ENCODE measurements at regions not wholly inside any gene's neighbourhood (a gene's known extent, or its start where the extent isn't known, plus 50 kb on each side); places are given as distances from the start of the nearest gene placed in this dataset.

- Histone ChIP-seq H4K20me1 (ENCODE audit: insufficient read depth, low read length) (no peaks in the 10 kb centered on the region), H3K27ac (ENCODE audit: low read length) (no peak overlapping the region), H3K4me1 (ENCODE audit: low read length) (no peaks in the 10 kb centered on the region), H3K4me3 (ENCODE audit: low read length) (no peak overlapping the region), H3K36me3 (replicated peaks; ENCODE audit: low read depth, low read length) (no peaks in the 10 kb centered on the region), H2AFZ (ENCODE audit: low read depth, low read length) (no peak overlapping the region), H3K9ac (ENCODE audit: low read length) (no peak overlapping the region), H3K4me2 (ENCODE audit: low read length) (no peak overlapping the region), H3K27me3 (ENCODE audit: low read depth, low read length) (no peaks in the 10 kb centered on the region), H3K79me2 (ENCODE audit: low read length) (no peaks in the 10 kb centered on the region), H3K9me3 (ENCODE audit: insufficient read depth, low read length) (no peaks in the 10 kb centered on the region)
- TF ChIP-seq CTCF (IDR thresholded peaks at IDR 0.05; ENCODE audit: low read depth, low read length) (no peak), EZH2phosphoT487 (IDR thresholded peaks at IDR 0.05; ENCODE audit: low read depth) (no peak)
Observed at GRCh38 chr1:78759881-78760280, 110.2 kb downstream of the IFI44 start.

GRCh38 chr1:78760858-78761257 is 111.2 kb downstream of the IFI44 start:
- no peaks in the 10 kb centered on the region for H3K36me3 ChIP-seq (replicated peaks; ENCODE audit: low read depth, low read length)
- H3K79me2 ChIP-seq (ENCODE audit: low read length) = no peaks in the 10 kb centered on the region
- H3K4me3 ChIP-seq (ENCODE audit: low read length) = no peak overlapping the region
- H3K9me3 ChIP-seq (ENCODE audit: insufficient read depth, low read length) = no peaks in the 10 kb centered on the region
- no peak overlapping the region for H2AFZ ChIP-seq (ENCODE audit: low read depth, low read length)
- H3K4me2 ChIP-seq (ENCODE audit: low read length) = no peak overlapping the region
- no peak overlapping the region for H3K27ac ChIP-seq (ENCODE audit: low read length)
- no peaks in the 10 kb centered on the region for H4K20me1 ChIP-seq (ENCODE audit: insufficient read depth, low read length)
- no peaks in the 10 kb centered on the region for H3K27me3 ChIP-seq (ENCODE audit: low read depth, low read length)
- TF ChIP-seq CTCF (IDR thresholded peaks at IDR 0.05; ENCODE audit: low read depth, low read length) (no peak), EZH2phosphoT487 (IDR thresholded peaks at IDR 0.05; ENCODE audit: low read depth) (no peak)
- no peaks in the 10 kb centered on the region for H3K4me1 ChIP-seq (ENCODE audit: low read length)
- H3K9ac ChIP-seq (ENCODE audit: low read length) = no peak overlapping the region

GRCh38 chr1:78762113-78762512 is 112.5 kb downstream of the IFI44 start:
- Histone ChIP-seq H3K4me3 (ENCODE audit: low read length) (no peak overlapping the region), H2AFZ (ENCODE audit: low read depth, low read length) (no peak overlapping the region), H4K20me1 (ENCODE audit: insufficient read depth, low read length) (no peaks in the 10 kb centered on the region), H3K27ac (ENCODE audit: low read length) (no peak overlapping the region), H3K27me3 (ENCODE audit: low read depth, low read length) (no peaks in the 10 kb centered on the region), H3K9me3 (ENCODE audit: insufficient read depth, low read length) (no peaks in the 10 kb centered on the region), H3K4me1 (ENCODE audit: low read length) (no peaks in the 10 kb centered on the region), H3K9ac (ENCODE audit: low read length) (no peak overlapping the region), H3K36me3 (replicated peaks; ENCODE audit: low read depth, low read length) (no peaks in the 10 kb centered on the region), H3K4me2 (ENCODE audit: low read length) (no peak overlapping the region), H3K79me2 (ENCODE audit: low read length) (no peaks in the 10 kb centered on the region)
- TF ChIP-seq CTCF (IDR thresholded peaks at IDR 0.05; ENCODE audit: low read depth, low read length) (no peak), EZH2phosphoT487 (IDR thresholded peaks at IDR 0.05; ENCODE audit: low read depth) (no peak)

- no peak overlapping the region for H2AFZ ChIP-seq (ENCODE audit: low read depth, low read length)
- H3K9me3 ChIP-seq (ENCODE audit: insufficient read depth, low read length) = no peaks in the 10 kb centered on the region
- no peaks in the 10 kb centered on the region for H3K36me3 ChIP-seq (replicated peaks; ENCODE audit: low read depth, low read length)
- H3K27ac ChIP-seq (ENCODE audit: low read length) = no peak overlapping the region
- no peak for TF ChIP-seq EZH2phosphoT487 (IDR thresholded peaks at IDR 0.05; ENCODE audit: low read depth)
- TF ChIP-seq CTCF (IDR thresholded peaks at IDR 0.05; ENCODE audit: low read depth, low read length) = no peak
- no peak overlapping the region for H3K4me2 ChIP-seq (ENCODE audit: low read length)
- H4K20me1 ChIP-seq (ENCODE audit: insufficient read depth, low read length) = no peaks in the 10 kb centered on the region
- H3K79me2 ChIP-seq (ENCODE audit: low read length) = no peaks in the 10 kb centered on the region
- H3K4me1 ChIP-seq (ENCODE audit: low read length) = no peaks in the 10 kb centered on the region
- no peak overlapping the region for H3K9ac ChIP-seq (ENCODE audit: low read length)
- no peak overlapping the region for H3K4me3 ChIP-seq (ENCODE audit: low read length)
- no peaks in the 10 kb centered on the region for H3K27me3 ChIP-seq (ENCODE audit: low read depth, low read length)
Observed at GRCh38 chr1:78765489-78765888, 115.9 kb downstream of the IFI44 start.
